Left renal pelvis (tissue), 4 donors: ENCODE measurements at regions not wholly inside any gene's neighbourhood (a gene's known extent, or its start where the extent isn't known, plus 50 kb on each side); places are given as distances from the start of the nearest gene placed in this dataset.
A peak's percentile ranks its signal among the peaks of the same experiment; 100 is the strongest.
"Not testable (repeated sequence)": the region's sequence is repeated elsewhere in the genome, so short reads cannot be mapped to it uniquely, and the experiment has no call there.

Experiments used
- DNase-seq, 4 donors: peaks; one replicate each; pipeline ENCODE4 v3.0.0-alpha.2; 2013; ENCODE audit warnings: low read depth in 4 of 4, low spot score in 3 of 4

GRCh38 chr1:45258059-45258650 lies 51.8 kb upstream of the ZSWIM5 start:
- no peak for DNase-seq

GRCh38 chr1:45259053-45259452 lies 52.6 kb upstream of the ZSWIM5 start:
- DNase-seq, result no peak

DNA sequence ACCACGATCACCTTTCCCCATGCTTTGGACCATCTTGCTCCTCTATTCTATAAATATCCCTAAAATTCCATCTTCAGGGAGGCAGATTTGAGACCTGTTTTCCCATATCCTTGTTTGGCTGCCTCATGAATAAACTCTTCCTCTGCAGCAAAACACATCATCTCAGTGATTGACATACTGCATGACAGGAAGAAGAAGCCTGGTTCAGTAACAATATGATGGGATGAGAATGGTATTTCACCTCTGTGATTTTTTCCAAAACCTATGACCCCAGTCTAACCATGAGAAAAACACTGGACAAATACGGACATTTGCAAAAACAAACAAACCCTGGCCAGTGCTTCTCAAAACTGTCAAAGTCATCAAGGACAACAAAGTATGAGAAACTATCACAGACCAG lies 53.8 kb upstream of the ZSWIM5 start:
- no peak for DNase-seq

DNA sequence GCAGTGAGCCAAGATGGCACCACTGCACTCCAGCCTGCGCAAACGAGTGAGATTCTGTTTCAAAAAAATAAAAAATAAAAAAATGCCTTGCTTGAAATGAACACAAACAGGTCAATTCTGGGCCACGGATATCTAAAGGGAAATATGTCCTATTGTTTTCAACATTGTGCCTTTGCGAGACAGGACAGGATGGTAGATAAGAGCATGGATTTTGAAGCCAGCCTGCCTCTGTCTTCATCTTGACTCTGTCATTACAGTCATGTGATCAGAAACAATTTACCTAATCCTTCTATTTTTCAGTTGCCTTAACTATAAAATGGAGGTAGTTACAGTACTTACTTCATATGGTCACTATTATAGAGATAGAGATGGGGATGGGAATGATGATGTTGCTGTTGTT lies 56.7 kb upstream of the ZSWIM5 start:
- DNase-seq, result no peak

- no peak for DNase-seq
Measured at GRCh38 chr1:45265244-45265643, 58.8 kb upstream of the ZSWIM5 start.

DNA sequence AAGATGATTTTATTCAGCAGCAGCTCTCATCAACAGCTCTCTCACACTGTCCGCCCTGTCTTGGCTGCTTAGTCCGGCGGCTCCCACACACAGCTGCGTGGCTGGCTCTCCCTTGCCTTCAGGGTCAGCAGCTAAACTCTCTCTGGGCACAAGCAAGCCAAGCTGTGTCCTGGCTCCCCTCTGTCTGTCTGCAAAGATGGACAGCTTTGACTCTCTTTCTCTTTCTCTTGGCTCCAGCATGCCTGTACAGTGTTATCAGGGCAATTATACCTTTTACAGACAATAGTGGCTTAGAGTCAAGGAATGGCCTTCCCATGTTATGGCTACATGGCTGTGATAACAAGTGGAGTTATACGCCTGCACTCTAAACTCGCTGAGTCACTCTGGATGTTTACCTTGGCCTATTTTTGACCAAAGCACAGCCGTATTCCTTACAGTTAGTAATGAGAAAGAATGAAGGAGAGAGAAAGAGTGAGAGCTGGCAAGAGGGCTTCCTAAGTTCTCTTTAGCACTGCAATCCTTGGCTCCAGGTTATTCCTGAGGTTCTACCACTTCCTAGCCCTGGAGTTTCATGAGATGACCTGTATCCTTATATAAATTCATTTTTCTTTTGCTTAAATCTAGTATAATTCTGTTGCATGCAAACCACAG lies 59.9 kb upstream of the ZSWIM5 start:
- peak; percentile 24 to 44 (median 38) for DNase-seq

DNA sequence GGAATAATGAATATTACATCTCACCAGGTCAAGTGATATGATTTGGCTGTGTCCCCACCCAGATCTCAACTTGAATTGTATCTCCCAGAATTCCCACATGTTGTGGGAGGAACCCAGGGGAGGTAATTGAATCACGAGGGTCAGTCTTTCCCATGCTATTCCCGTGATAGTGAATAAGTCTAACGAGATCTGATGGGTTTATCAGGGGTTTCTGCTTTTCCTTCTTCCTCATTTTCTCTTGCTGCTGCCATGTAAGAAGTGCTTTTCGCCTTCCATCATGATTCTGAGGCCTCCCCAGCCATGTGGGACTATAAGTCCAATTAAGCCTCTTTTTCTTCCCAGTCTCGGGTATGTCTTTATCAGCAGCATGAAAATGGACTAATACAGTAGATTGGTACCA lies 58.4 kb upstream of the HPDL start:
- not testable (repeated sequence) for DNase-seq

DNA sequence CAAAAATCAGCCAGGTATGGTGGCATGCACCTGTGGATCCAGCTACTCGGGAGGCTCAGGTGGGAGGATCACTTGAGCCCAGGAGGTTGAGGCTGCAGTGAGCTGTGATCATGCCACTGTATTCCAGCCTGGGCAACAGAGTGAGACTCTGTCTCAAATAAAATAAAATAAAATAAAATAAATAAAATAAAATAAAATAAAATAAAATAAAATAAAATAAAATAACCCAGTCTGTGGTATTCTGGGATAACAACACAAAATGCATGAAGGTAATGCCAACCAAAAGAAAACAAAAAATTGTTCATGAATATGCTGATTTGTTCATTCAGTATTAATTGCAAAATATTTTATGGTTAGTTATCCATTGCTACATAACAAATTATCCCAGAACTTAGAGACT lies 54.4 kb upstream of the HPDL start:
- DNase-seq, result not testable (repeated sequence)

GRCh38 chr1:45272913-45273371 lies 53.8 kb upstream of the HPDL start:
- no peak for DNase-seq

DNA sequence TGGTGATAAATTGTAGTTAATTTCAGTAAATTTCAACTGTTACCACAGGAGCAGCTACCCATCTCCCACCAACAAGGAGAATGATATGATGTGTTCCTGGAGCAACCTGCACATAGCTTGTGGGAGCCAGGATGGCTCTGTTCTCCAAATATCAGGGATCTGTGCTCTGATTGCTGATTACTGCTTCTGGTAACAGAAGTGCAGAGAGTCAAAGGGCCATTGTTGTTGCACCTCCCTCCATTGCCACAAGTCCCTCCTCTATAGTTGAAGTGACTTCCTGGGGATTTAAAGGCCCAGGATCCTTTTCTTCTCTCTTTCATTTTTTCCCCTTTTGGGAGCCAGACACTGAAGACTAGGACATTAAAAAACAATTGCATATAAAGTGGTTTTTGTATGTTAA lies 51.6 kb upstream of the HPDL start:
- DNase-seq, result no peak
